K562 (cell line): ENCODE measurements at regions not wholly inside any gene's neighbourhood (a gene's known extent, or its start where the extent isn't known, plus 50 kb on each side); places are given as distances from the start of the nearest gene placed in this dataset.

ENCODE experiments used
- ATAC-seq: fragments of 200-7000 bp; cut with Tn5 transposase; 3 replicates; pipeline ENCODE4 v1.9.1; 2020; ENCODE audit warnings: moderate library complexity
- BruUV-seq: library from RNA; stranded (reverse); fragments of 400-500 nt; replicated peaks from 2 replicates; lab custom pipeline; 2021; lab: Mats Ljungman, UMichigan
- CTCF ChIA-PET: fragments of 300-600 bp; formaldehyde crosslinking; extraction: SDS; loops from one replicate; lab custom pipeline; 2021; ENCODE audit warnings: low intra/inter-chr PET ratio; lab: Yijun Ruan, JAX
- POLR2A ChIA-PET: fragments of 300-600, 350-650 bp; sonication (Branson Sonifier 250); formaldehyde crosslinking; extraction: SDS; loops from one replicate; lab custom pipeline; 2021; ENCODE audit warnings: antibody characterized with exemption, inconsistent platforms; lab: Yijun Ruan, JAX
- DNase-seq, 4 experiments: peaks; one replicate each; pipeline versions ENCODE4 v3.0.0 to v3.0.0-alpha.2; 2011 to 2018; ENCODE audit warnings: low spot score in 3 of 4, mixed read lengths in 3 of 4; ENCODE audit errors: extremely low read depth in 1 of 4
- FAIRE-seq: peaks from 2 replicates; lab custom pipeline; 2011; peaks lifted over from hg19 to GRCh38; lab: Jason Lieb, UNC
- H2AFZ ChIP-seq: 2 replicates; pipeline ENCODE4 v1.6.0; 2011; ENCODE audit warnings: low read depth, low read length, control low read depth, inconsistent platforms
- H3K27ac ChIP-seq: fragments of 200-600 bp; 3 replicates; pipeline ENCODE4 v1.8.0; 2011; ENCODE audit warnings: low read depth, mild to moderate bottlenecking, control low read depth, inconsistent platforms, low read length, moderate library complexity, mixed read lengths; ENCODE audit errors: extremely low read depth
- H3K27me3 ChIP-seq, 2 experiments: fragments of 300-600 bp in 1 of 2; 2 replicates in 1 of 2; 3 replicates in 1 of 2; pipeline versions ENCODE4 v1.6.0 to v1.8.0; 2011; ENCODE audit warnings: inconsistent platforms in 2 of 2, low read length in 2 of 2, mild to moderate bottlenecking in 1 of 2, mixed read lengths in 1 of 2, moderate library complexity in 1 of 2; ENCODE audit not compliant: control insufficient read depth in 2 of 2, insufficient read depth in 2 of 2
- H3K36me3 ChIP-seq: fragments of 300-600 bp; 3 replicates; pipeline ENCODE4 v1.8.0; 2011; ENCODE audit warnings: mild to moderate bottlenecking, low read length, inconsistent platforms; ENCODE audit not compliant: control insufficient read depth, insufficient read depth
- H3K4me1 ChIP-seq, 2 experiments: fragments of 200-600 bp in 1 of 2; replicated peaks in 1 of 2; 2 replicates in 1 of 2; 3 replicates in 1 of 2; pipeline versions ENCODE4 v1.5.1 to v1.8.0; 2011; ENCODE audit warnings: inconsistent platforms in 2 of 2, low read length in 2 of 2, mild to moderate bottlenecking in 1 of 2, mixed read lengths in 1 of 2, moderate library complexity in 1 of 2; ENCODE audit not compliant: control insufficient read depth in 2 of 2, insufficient read depth in 2 of 2
- H3K4me2 ChIP-seq: 2 replicates; pipeline ENCODE4 v1.6.1; 2011; ENCODE audit warnings: low read length, control low read depth, inconsistent platforms, mixed read lengths; ENCODE audit not compliant: insufficient read depth
- H3K4me3 ChIP-seq: fragments of 200-600 bp; sonication (generic), shearing (Covaris generic); 2 replicates; pipeline ENCODE4 v1.5.1; 2016; ENCODE audit warnings: control low read depth, inconsistent platforms
- H3K79me2 ChIP-seq: fragments of 200-600 bp; 3 replicates; pipeline ENCODE4 v1.8.0; 2011; ENCODE audit warnings: low read length, inconsistent platforms; ENCODE audit not compliant: control insufficient read depth, insufficient read depth
- H3K9ac ChIP-seq, 2 experiments: 2 replicates each; pipeline versions ENCODE4 v1.6.0 to v1.6.1; 2011; ENCODE audit warnings: low read depth in 2 of 2, low read length in 2 of 2, control low read depth in 1 of 2, inconsistent platforms in 1 of 2, mild to moderate bottlenecking in 1 of 2, mixed read lengths in 1 of 2; ENCODE audit not compliant: insufficient read depth in 1 of 2
- H3K9me1 ChIP-seq: one replicate; pipeline ENCODE4 v1.6.0; 2011; ENCODE audit warnings: inconsistent platforms, mild to moderate bottlenecking, low read length, moderate library complexity; ENCODE audit not compliant: control insufficient read depth, insufficient read depth
- H3K9me3 ChIP-seq: replicated peaks from 2 replicates; pipeline ENCODE4 v1.5.1; 2011; ENCODE audit warnings: low read depth, low read length, inconsistent platforms; ENCODE audit not compliant: control insufficient read depth, insufficient read depth
- H4K20me1 ChIP-seq: replicated peaks from 2 replicates; pipeline ENCODE4 v1.6.1; 2011; ENCODE audit warnings: low read length, inconsistent platforms, mixed read lengths; ENCODE audit not compliant: control insufficient read depth, insufficient read depth
- AFF4 ChIP-seq: sonication (generic); formaldehyde crosslinking; IDR thresholded peaks from 2 replicates; pipeline ENCODE4 v1.8.0; 2023; ENCODE audit warnings: mild to moderate bottlenecking, missing genetic modification reagents
- CHCHD3 ChIP-seq: fragments of 250-450 bp; sonication (Bioruptor Pico); IDR thresholded peaks from 2 replicates; pipeline ENCODE4 v2.1.2; 2022; ENCODE audit warnings: mild to moderate bottlenecking
- ILF3 ChIP-seq: fragments of 450-650 bp; IDR thresholded peaks from 2 replicates; pipeline ENCODE4 v1.6.1; 2018; ENCODE audit warnings: antibody characterized with exemption, mild to moderate bottlenecking, moderate library complexity, borderline replicate concordance
- MAZ ChIP-seq, 2 experiments: fragments of 450-650 bp in 1 of 2; sonication (generic) in 1 of 2; formaldehyde crosslinking; IDR thresholded peaks in 1 of 2; conservative IDR thresholded peaks in 1 of 2; 2 replicates each; pipeline versions ENCODE4 v1.4.0 to v1.5.0; 2020; ENCODE audit warnings: mild to moderate bottlenecking in 1 of 2, missing genetic modification reagents in 1 of 2
- NR2C1 ChIP-seq, 2 experiments: fragments of 450-650 bp; IDR thresholded peaks; 2 replicates each; pipeline ENCODE4 v1.6.1; 2017; ENCODE audit warnings: mild to moderate bottlenecking in 2 of 2, antibody characterized with exemption in 1 of 2, inconsistent platforms in 1 of 2, missing compliant biosample characterization in 1 of 2, missing genetic modification characterization in 1 of 2
- SIX5 ChIP-seq, 2 experiments: IDR thresholded peaks; 2 replicates each; pipeline ENCODE4 v1.6.1; 2011; ENCODE audit warnings: low read length in 2 of 2, borderline replicate concordance in 1 of 2, low read depth in 1 of 2, mild to moderate bottlenecking in 1 of 2, moderate library complexity in 1 of 2; ENCODE audit not compliant: insufficient read depth in 1 of 2
- WGBS: fragments of 100-300 bp; shearing (Covaris generic); methylation state at CpG from one replicate; pipeline ENCODE4 v1.1.6; 2016; ENCODE audit warnings: low coverage, mixed read lengths; ENCODE audit not compliant: insufficient coverage; ENCODE audit errors: missing lambda C conversion rate; 5-methylcytosine and 5-hydroxymethylcytosine counted together
- in situ Hi-C: fragments of 300-500 bp; cut with MboI; formaldehyde crosslinking; loops from 4 replicates; pipeline ENCODE4 v1.15.0; 2018; ENCODE audit warnings: inconsistent platforms, mixed read lengths
- intact Hi-C: fragments of 100-400 bp; cut with micrococcal nuclease; formaldehyde crosslinking; loops from 2 replicates; pipeline ENCODE4 v1.14.2; 2022
- TF ChIP-seq, protein P1 (sequence below): fragments of 450-650 bp; IDR thresholded peaks from 2 replicates; pipeline ENCODE4 v1.6.1; 2017; ENCODE audit warnings: mild to moderate bottlenecking, moderate library complexity

- H3K4me2 ChIP-seq = no peak overlapping the region
- CTCF ChIA-PET = no interaction called here
- H3K27me3 ChIP-seq = peaks cover 0 to 33% of the 10 kb centered on the region in 2 experiments; a peak in 2 of 5 replicates
- FAIRE-seq (no peak), ATAC-seq (no peak), DNase-seq (no peak)
- intact Hi-C loops = loop anchor here (10.0 kb wide), 2 partner anchors 154 to 176 kb away; partner anchors contain the start of gene RTL1
- BruUV-seq = no TSS peak
- H3K36me3 ChIP-seq = no peaks in the 10 kb centered on the region
- H3K27ac ChIP-seq = no peak overlapping the region
- POLR2A ChIA-PET = no interaction called here
- H3K4me1 ChIP-seq = peaks cover 0 to 7% of the 10 kb centered on the region in 2 experiments; a peak in 1 of 5 replicates
- no peaks in the 10 kb centered on the region for H3K79me2 ChIP-seq
- H2AFZ ChIP-seq = no peak overlapping the region
- no peak for TF ChIP-seq NR2C1 (IDR thresholded peaks at IDR 0.05)
- no peak for TF ChIP-seq NR2C1 (tag; IDR thresholded peaks at IDR 0.05)
- TF ChIP-seq MAZ (CRISPR knock-in tag; conservative IDR thresholded peaks at IDR 0.05 in 1 of 2, IDR thresholded peaks at IDR 0.05 in 1 of 2) = no peak
- no peak for TF ChIP-seq AFF4 (CRISPR knock-in tag)
- no peak for TF ChIP-seq ILF3
- no peak for TF ChIP-seq SIX5 (IDR thresholded peaks at IDR 0.05; ENCODE audit: borderline replicate concordance in 1 of 2, insufficient read depth in 1 of 2, low read depth in 1 of 2, low read length in 2 of 2)
- no peak for TF ChIP-seq CHCHD3
- TF ChIP-seq, protein P1, sequence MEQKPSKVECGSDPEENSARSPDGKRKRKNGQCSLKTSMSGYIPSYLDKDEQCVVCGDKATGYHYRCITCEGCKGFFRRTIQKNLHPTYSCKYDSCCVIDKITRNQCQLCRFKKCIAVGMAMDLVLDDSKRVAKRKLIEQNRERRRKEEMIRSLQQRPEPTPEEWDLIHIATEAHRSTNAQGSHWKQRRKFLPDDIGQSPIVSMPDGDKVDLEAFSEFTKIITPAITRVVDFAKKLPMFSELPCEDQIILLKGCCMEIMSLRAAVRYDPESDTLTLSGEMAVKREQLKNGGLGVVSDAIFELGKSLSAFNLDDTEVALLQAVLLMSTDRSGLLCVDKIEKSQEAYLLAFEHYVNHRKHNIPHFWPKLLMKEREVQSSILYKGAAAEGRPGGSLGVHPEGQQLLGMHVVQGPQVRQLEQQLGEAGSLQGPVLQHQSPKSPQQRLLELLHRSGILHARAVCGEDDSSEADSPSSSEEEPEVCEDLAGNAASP = no peak
- in situ Hi-C loops = loop anchor here (10.0 kb wide), 1 partner anchor 166 kb away; no protein-coding TSS in a partner anchor
- H3K4me3 ChIP-seq = no peak overlapping the region
- H3K9ac ChIP-seq = no peak overlapping the region
- no peaks in the 10 kb centered on the region for H3K9me3 ChIP-seq
- H4K20me1 ChIP-seq = no peaks in the 10 kb centered on the region
- 0% methylated on average over 2 of the region's 2 CpGs for WGBS
- H3K9me1 ChIP-seq = no peaks in the 10 kb centered on the region
Measured at GRCh38 chr14:101080922-101081593, 177.5 kb upstream of the RTL1 start.
